ENCODE measurements at regions not wholly inside any gene's neighbourhood (a gene's known extent, or its start where the extent isn't known, plus 50 kb on each side); places are given as distances from the start of the nearest gene placed in this dataset.

GRCh38 chr5:67263656-67264408 is 67.2 kb upstream of the CD180 start:
- TF ChIP-seq EZH2phosphoT487 (IDR thresholded peaks at IDR 0.05; ENCODE audit: borderline replicate concordance, low read length) (no peak), CTCF (IDR thresholded peaks at IDR 0.05; ENCODE audit: low read depth, low read length, poor library complexity, severe bottlenecking) (no peak)

Data from DOHH2 (cell line).